GM12891 (cell line): ENCODE measurements at regions not wholly inside any gene's neighbourhood (a gene's known extent, or its start where the extent isn't known, plus 50 kb on each side); places are given as distances from the start of the nearest gene placed in this dataset.
"Not testable (repeated sequence)": the region's sequence is repeated elsewhere in the genome, so short reads cannot be mapped to it uniquely, and the experiment has no call there.

Source experiments
- DNase-seq: peaks from one replicate; pipeline ENCODE4 v3.0.0; 2011; ENCODE audit warnings: low spot score; ENCODE audit not compliant: insufficient read length
- FAIRE-seq: peaks from 2 replicates; lab custom pipeline; 2011; peaks lifted over from hg19 to GRCh38; lab: Jason Lieb, UNC
- PAX5 ChIP-seq: IDR thresholded peaks from 2 replicates; pipeline ENCODE4 v1.6.1; 2011; ENCODE audit warnings: low read length, moderate library complexity, mild to moderate bottlenecking; ENCODE audit not compliant: insufficient read depth, severe bottlenecking
- POLR2A ChIP-seq: IDR thresholded peaks from 2 replicates; pipeline ENCODE4 v1.6.1; 2011; ENCODE audit warnings: low read depth, low read length, control low read depth
- POLR2AphosphoS5 ChIP-seq: IDR thresholded peaks from 2 replicates; pipeline ENCODE4 v1.6.1; 2011; ENCODE audit warnings: low read depth, low read length, control low read depth
- POU2F2 ChIP-seq: IDR thresholded peaks from 2 replicates; pipeline ENCODE4 v1.6.1; 2011; ENCODE audit warnings: low read depth, mild to moderate bottlenecking, control low read depth, low read length, moderate library complexity
- SPI1 ChIP-seq: IDR thresholded peaks from 2 replicates; pipeline ENCODE4 v1.6.1; 2011; ENCODE audit warnings: low read depth, low read length, control low read depth
- TAF1 ChIP-seq: IDR thresholded peaks from 2 replicates; pipeline ENCODE4 v1.6.1; 2011; ENCODE audit warnings: low read depth, low read length, control low read depth

DNA sequence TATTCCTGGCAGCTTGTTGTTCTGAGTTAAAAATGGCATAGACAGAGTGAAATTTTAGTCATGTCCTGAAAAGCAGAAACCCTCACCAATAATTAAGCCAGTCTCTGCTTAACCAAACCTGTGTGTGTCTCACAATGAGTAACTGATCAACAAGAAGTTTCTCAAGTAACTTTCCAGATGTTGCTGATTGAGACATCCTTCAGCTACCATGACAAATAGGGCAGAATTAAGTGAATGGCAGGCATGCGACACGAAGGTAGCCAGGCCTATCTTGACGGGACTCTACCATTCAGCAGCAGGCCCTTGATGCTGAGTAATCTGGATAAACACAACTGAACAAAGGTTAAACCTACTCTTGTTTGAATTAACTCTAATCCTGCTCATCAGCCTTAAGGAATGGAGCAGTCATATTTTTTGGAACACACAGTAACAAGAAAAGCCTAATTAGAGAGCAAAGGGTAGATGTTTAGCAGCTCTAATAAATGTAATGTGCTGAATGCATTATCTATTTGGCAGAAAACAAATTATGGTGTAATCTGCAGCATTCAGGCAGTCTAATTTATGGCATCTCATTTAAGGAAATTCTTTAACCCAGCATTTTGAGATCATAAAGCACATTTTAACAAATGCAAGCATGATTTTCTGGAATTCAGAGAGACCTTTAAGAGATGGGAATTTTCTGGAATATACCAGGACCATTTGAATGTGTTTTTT is 159.5 kb upstream of the EPHA4 start:
- FAIRE-seq, result no peak
- no peak for TF ChIP-seq PAX5
- TF ChIP-seq POLR2A, result no peak
- TF ChIP-seq TAF1, result no peak
- TF ChIP-seq POU2F2, result no peak
- no peak for TF ChIP-seq POLR2AphosphoS5
- no peak for TF ChIP-seq SPI1

GRCh38 chr2:221726894-221727513 is 154.9 kb upstream of the EPHA4 start:
- no peak for FAIRE-seq
- TF ChIP-seq POU2F2, result no peak
- TF ChIP-seq SPI1, result no peak
- TF ChIP-seq POLR2A, result no peak
- TF ChIP-seq TAF1, result no peak
- TF ChIP-seq POLR2AphosphoS5, result no peak
- TF ChIP-seq PAX5, result no peak
- no peak for DNase-seq

More for the DNA sequence above, 159.5 kb upstream of the EPHA4 start:
- no peak for DNase-seq

DNA sequence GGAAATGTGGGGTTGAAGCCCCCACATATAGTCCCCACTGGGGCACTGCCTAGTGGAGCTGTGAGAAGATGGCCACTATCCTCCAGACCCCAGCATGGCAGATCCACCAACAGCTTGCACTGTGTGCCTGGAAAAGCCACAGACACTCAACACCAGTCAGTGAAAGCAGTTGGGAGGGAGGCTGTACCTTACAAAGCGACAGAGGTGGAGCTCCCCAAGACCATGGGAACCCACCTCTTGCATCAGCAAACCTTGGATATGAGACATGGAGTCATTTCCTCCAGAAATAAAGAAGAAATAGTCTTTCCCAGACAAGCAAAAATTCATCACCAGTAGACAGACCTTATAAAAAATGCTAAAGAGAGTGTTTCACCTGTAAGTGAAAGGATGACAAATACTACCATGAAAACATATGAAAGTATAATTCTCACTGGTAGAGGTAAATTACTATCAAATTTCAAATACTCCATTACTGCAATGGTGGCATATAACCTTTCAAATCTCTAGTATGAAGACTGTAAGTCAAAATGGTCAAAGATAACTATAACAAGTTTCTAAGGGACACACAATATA is 152.6 kb upstream of the EPHA4 start:
- DNase-seq, result no peak
- TF ChIP-seq POU2F2 (no peak), PAX5 (no peak), TAF1 (no peak), SPI1 (no peak), POLR2A (no peak), POLR2AphosphoS5 (no peak)
- FAIRE-seq, result no peak

GRCh38 chr2:221724117-221724516 is 152.0 kb upstream of the EPHA4 start:
- not testable (repeated sequence) for FAIRE-seq, DNase-seq

GRCh38 chr2:221716426-221717303 is 144.6 kb upstream of the EPHA4 start:
- FAIRE-seq (no peak), DNase-seq (no peak)
- TF ChIP-seq SPI1 (no peak), POU2F2 (no peak), POLR2A (no peak), TAF1 (no peak)

DNA sequence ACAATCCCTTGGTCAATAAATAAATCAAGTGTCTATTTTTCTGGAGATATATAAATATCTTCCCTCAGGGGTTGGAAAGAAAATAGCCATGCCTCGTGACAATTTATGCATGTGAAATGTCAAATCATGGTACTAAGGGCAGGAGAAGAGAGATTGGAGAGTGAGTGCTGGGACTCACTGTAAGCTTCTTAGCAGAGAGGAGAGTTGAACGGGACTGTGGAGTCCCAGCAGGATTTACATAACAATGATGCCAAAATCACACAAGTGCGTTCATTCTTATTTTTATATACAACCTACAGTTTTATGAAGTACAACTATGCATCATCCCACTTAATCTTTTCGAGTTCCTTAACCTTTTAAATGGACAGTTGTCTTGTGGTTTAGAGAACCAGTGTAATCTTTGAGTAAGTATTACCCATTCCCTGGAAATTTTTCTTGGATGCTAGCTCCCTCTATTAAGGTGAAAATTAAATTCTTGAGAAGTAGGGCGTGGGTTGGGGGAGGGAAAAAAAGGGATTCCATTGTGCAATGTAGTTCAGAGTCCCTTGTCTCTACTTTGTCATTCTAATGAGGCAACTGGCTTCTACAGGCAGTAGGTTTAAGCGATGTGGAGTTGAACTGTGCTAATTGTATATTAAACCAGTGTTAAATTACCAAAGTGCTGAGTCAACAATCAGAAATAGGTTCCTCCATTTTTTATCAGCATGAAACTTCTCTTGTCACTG is 143.6 kb upstream of the EPHA4 start:
- FAIRE-seq, result no peak
- DNase-seq, result no peak

GRCh38 chr2:221710744-221711143 is 138.6 kb upstream of the EPHA4 start:
- TF ChIP-seq POLR2A (no peak), POU2F2 (no peak), TAF1 (no peak), SPI1 (no peak)
- no peak for FAIRE-seq
- DNase-seq, result no peak

More for the DNA sequence above, 143.6 kb upstream of the EPHA4 start:
- TF ChIP-seq SPI1 (no peak), POLR2A (no peak), POU2F2 (no peak)

GRCh38 chr2:221708902-221709301 is 136.8 kb upstream of the EPHA4 start:
- no peak for DNase-seq
- no peak for FAIRE-seq
- no peak for TF ChIP-seq POLR2A
- no peak for TF ChIP-seq PAX5
- no peak for TF ChIP-seq TAF1
- TF ChIP-seq POU2F2, result no peak
- TF ChIP-seq POLR2AphosphoS5, result no peak
- TF ChIP-seq SPI1, result no peak

GRCh38 chr2:221705185-221705877 is 133.2 kb upstream of the EPHA4 start:
- no peak for FAIRE-seq
- no peak for TF ChIP-seq POU2F2
- TF ChIP-seq POLR2A, result no peak
- no peak for TF ChIP-seq SPI1
- no peak for TF ChIP-seq POLR2AphosphoS5
- TF ChIP-seq PAX5, result no peak
- TF ChIP-seq TAF1, result no peak
- DNase-seq, result no peak
